ENCODE measurements at regions not wholly inside any gene's neighbourhood (a gene's known extent, or its start where the extent isn't known, plus 50 kb on each side); places are given as distances from the start of the nearest gene placed in this dataset.

GRCh38 chr20:12860619-12861247, 148.0 kb upstream of the SPTLC3 start:
- ATAC-seq (no peak), FAIRE-seq (no peak), DNase-seq (no peak)
- Histone ChIP-seq H3K27ac (no peak overlapping the region), H3K27me3 (no peaks in the 10 kb centered on the region), H3K4me1 (no peaks in the 10 kb centered on the region), H3K4me3 (no peak overlapping the region), H3K36me3 (no peaks in the 10 kb centered on the region), H3K9me3 (no peaks in the 10 kb centered on the region)
- intact Hi-C loops (cut with DNase I): no loop called here
- TF ChIP-seq, protein P1, sequence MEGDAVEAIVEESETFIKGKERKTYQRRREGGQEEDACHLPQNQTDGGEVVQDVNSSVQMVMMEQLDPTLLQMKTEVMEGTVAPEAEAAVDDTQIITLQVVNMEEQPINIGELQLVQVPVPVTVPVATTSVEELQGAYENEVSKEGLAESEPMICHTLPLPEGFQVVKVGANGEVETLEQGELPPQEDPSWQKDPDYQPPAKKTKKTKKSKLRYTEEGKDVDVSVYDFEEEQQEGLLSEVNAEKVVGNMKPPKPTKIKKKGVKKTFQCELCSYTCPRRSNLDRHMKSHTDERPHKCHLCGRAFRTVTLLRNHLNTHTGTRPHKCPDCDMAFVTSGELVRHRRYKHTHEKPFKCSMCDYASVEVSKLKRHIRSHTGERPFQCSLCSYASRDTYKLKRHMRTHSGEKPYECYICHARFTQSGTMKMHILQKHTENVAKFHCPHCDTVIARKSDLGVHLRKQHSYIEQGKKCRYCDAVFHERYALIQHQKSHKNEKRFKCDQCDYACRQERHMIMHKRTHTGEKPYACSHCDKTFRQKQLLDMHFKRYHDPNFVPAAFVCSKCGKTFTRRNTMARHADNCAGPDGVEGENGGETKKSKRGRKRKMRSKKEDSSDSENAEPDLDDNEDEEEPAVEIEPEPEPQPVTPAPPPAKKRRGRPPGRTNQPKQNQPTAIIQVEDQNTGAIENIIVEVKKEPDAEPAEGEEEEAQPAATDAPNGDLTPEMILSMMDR (IDR thresholded peaks at IDR 0.05): no peak

DNA sequence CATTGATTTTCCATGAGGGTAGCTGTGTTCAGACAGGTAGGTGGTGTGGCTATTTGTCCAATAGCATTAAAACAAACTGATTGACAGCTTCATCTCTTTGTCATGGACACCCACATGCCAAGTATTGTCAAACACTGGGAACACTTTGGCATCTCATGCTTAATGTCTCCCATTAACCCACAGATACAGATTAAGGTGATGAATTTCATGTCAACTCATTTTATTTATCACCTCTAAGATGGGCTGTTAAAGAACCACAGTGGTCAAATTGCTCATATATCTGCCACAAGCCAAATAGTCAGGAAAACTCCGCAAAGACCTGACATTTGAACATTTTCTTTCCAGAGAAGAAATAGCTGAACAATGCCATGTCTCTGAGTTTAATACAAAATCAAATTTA, 139.1 kb upstream of the SPTLC3 start:
- 86 to 88% methylated on average over 1 of the region's 1 CpG for WGBS, 2 donors
- Histone ChIP-seq H3K27ac (no peak overlapping the region), H3K4me3 (no peak overlapping the region), H3K27me3 (no peaks in the 10 kb centered on the region), H3K4me1 (no peaks in the 10 kb centered on the region), H3K36me3 (no peaks in the 10 kb centered on the region), H3K9me3 (no peaks in the 10 kb centered on the region)
- ATAC-seq (no peak), DNase-seq (no peak), FAIRE-seq (no peak)
- intact Hi-C loops (cut with DNase I): no loop called here
- TF ChIP-seq, protein P1 (IDR thresholded peaks at IDR 0.05): no peak

DNA sequence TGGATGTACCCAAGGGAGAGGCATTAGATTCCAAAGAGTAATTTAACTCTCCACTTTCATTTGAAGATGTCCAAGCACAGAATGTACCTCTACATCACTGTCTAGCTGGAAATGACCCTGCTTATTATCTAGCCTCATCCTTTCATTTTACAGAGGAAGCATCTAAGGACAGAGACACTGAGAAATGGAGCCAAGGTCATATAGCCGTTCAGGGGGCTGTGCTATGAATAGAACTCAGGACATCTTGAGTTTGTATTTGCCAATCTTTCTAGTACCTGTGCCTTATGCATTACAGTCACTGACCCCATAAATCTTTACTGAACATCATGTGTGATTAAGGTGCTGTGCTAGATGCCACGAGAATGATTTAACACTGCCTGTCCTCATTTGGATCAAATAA, 138.2 kb upstream of the SPTLC3 start:
- Histone ChIP-seq H3K4me3 (no peak overlapping the region), H3K36me3 (no peaks in the 10 kb centered on the region), H3K9me3 (no peaks in the 10 kb centered on the region), H3K27ac (no peak overlapping the region), H3K27me3 (no peaks in the 10 kb centered on the region), H3K4me1 (no peaks in the 10 kb centered on the region)
- intact Hi-C loops (cut with DNase I): no loop called here
- DNase-seq (no peak), FAIRE-seq (no peak), ATAC-seq (no peak)
- WGBS, 2 donors: 40 to 49% methylated on average over 2 of the region's 2 CpGs
- TF ChIP-seq, protein P1 (IDR thresholded peaks at IDR 0.05): no peak

DNA sequence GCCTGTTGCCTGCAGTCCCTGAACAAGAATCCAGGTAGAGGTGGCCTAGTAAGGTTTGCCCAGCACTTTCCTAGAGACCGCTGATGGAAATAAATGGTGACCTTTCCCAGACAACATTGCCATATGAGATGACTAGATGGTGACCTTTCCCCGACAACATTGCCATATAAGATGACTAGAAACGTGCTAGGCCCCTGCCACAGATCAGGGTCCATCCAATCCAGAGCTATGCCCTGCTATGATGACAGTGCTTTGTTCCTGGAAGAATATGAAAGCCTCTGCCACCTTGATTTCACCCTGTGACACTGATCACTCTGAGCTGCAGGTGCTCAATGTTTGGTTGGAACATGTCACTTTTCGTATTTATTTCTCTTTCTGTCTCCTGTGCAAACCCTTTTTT, 133.8 kb upstream of the SPTLC3 start:
- Histone ChIP-seq H3K4me3 (no peak overlapping the region), H3K27me3 (no peaks in the 10 kb centered on the region), H3K9me3 (no peaks in the 10 kb centered on the region), H3K4me1 (no peaks in the 10 kb centered on the region), H3K36me3 (no peaks in the 10 kb centered on the region), H3K27ac (no peak overlapping the region)
- ATAC-seq: no peak
- no peak for DNase-seq
- no peak for FAIRE-seq
- 80 to 86% methylated on average over 4 of the region's 4 CpGs for WGBS, 2 donors
- intact Hi-C loops (cut with DNase I): no loop called here
- TF ChIP-seq, protein P1 (IDR thresholded peaks at IDR 0.05): no peak

DNA sequence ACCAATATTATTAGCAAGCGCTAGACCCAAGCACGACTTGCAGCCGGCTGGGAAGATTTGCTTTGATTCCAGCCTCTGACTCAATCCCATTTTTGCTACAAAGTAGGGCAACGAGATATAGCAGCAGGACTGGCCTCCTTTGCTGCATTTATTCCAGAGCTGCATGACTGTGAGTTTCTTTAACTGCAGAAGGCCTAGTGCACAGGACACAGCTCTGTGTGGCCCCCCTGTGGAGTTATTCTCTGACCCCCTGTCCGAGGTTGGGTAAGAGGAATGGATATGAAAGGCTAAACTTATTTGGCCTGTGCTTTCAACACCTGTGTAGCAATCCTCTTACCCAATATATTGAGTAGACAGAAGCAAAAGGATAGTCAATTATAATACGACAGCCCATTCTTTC, 133.3 kb upstream of the SPTLC3 start:
- H3K36me3 ChIP-seq: no peaks in the 10 kb centered on the region

More for the DNA sequence above, 133.3 kb upstream of the SPTLC3 start:
- ATAC-seq (no peak), DNase-seq (no peak), FAIRE-seq (no peak)
- intact Hi-C loops (cut with DNase I): no loop called here
- Histone ChIP-seq H3K27ac (no peak overlapping the region), H3K9me3 (no peaks in the 10 kb centered on the region), H3K4me3 (no peak overlapping the region), H3K4me1 (no peaks in the 10 kb centered on the region), H3K27me3 (no peaks in the 10 kb centered on the region)
- TF ChIP-seq, protein P1 (IDR thresholded peaks at IDR 0.05): no peak
- WGBS, 2 donors: 70 to 75% methylated on average over 6 of the region's 6 CpGs
